ENCODE measurements at regions not wholly inside any gene's neighbourhood (a gene's known extent, or its start where the extent isn't known, plus 50 kb on each side); places are given as distances from the start of the nearest gene placed in this dataset.

GRCh38 chr18:71442731-71443141 lies 1101.4 kb downstream of the CBLN2 start:
- TF ChIP-seq ZNF274 (IDR thresholded peaks at IDR 0.05; ENCODE audit: low read depth, low read length) (no peak), SUZ12 (IDR thresholded peaks at IDR 0.05; ENCODE audit: extremely low read depth, insufficient read depth, insufficient read length) (no peak), YY1 (IDR thresholded peaks at IDR 0.05; ENCODE audit: insufficient read depth, insufficient read length) (no peak)
